ENCODE measurements at regions not wholly inside any gene's neighbourhood (a gene's known extent, or its start where the extent isn't known, plus 50 kb on each side); places are given as distances from the start of the nearest gene placed in this dataset.
A peak's percentile ranks its signal among the peaks of the same experiment; 100 is the strongest.
"Not testable (repeated sequence)": the region's sequence is repeated elsewhere in the genome, so short reads cannot be mapped to it uniquely, and the experiment has no call there.

- DNase-seq = peak; percentile 73
- peak overlapping the region; percentile 67 for H3K4me3 ChIP-seq (ENCODE audit: insufficient read depth, low read depth, low read length)
- peaks cover 10% of the 10 kb centered on the region for H3K27me3 ChIP-seq (ENCODE audit: control insufficient read depth, insufficient read depth, low read length)
- no peaks in the 10 kb centered on the region for H3K36me3 ChIP-seq (replicated peaks; ENCODE audit: control insufficient read depth, insufficient read depth, low read length)
Measured at GRCh38 chr6:27188061-27188884, 59.2 kb upstream of the PRSS16 start.

- H3K27me3 ChIP-seq (ENCODE audit: control insufficient read depth, insufficient read depth, low read length) = peaks cover 10% of the 10 kb centered on the region
- peak overlapping the region; percentile 67 for H3K4me3 ChIP-seq (ENCODE audit: insufficient read depth, low read depth, low read length)
- no peaks in the 10 kb centered on the region for H3K36me3 ChIP-seq (replicated peaks; ENCODE audit: control insufficient read depth, insufficient read depth, low read length)
- DNase-seq = peak; percentile 78
Measured at GRCh38 chr6:27188885-27189418, 58.5 kb upstream of the PRSS16 start.

GRCh38 chr6:27190126-27190525 lies 57.4 kb upstream of the PRSS16 start:
- no peaks in the 10 kb centered on the region for H3K36me3 ChIP-seq (replicated peaks; ENCODE audit: control insufficient read depth, insufficient read depth, low read length)
- H3K27me3 ChIP-seq (ENCODE audit: control insufficient read depth, insufficient read depth, low read length) = peaks cover 10% of the 10 kb centered on the region
- no peak for DNase-seq

GRCh38 chr6:27194453-27194852 lies 53.0 kb upstream of the PRSS16 start:
- H3K4me3 ChIP-seq (ENCODE audit: insufficient read depth, low read depth, low read length); H3K36me3 ChIP-seq (replicated peaks; ENCODE audit: control insufficient read depth, insufficient read depth, low read length); H3K27me3 ChIP-seq (ENCODE audit: control insufficient read depth, insufficient read depth, low read length); DNase-seq: not testable (repeated sequence)

More at GRCh38 chr6:27190126-27190525, 57.4 kb upstream of the PRSS16 start:
- H3K4me3 ChIP-seq (ENCODE audit: insufficient read depth, low read depth, low read length) = no peak overlapping the region

GRCh38 chr6:27195547-27195946 lies 52.0 kb upstream of the PRSS16 start:
- not testable (repeated sequence) for H3K36me3 ChIP-seq (replicated peaks; ENCODE audit: control insufficient read depth, insufficient read depth, low read length); H3K4me3 ChIP-seq (ENCODE audit: insufficient read depth, low read depth, low read length); DNase-seq; H3K27me3 ChIP-seq (ENCODE audit: control insufficient read depth, insufficient read depth, low read length)
